Calu3 (cell line): ENCODE measurements at regions not wholly inside any gene's neighbourhood (a gene's known extent, or its start where the extent isn't known, plus 50 kb on each side); places are given as distances from the start of the nearest gene placed in this dataset.

Source experiments
- BruUV-seq: library from RNA; stranded (reverse); fragments of 400-500 nt; replicated peaks from 2 replicates; lab custom pipeline; 2021; lab: Mats Ljungman, UMichigan
- CTCF ChIA-PET: fragments of 300-600 bp; sonication (Branson Sonifier 250); formaldehyde crosslinking; loops from one replicate; lab custom pipeline; 2022; ENCODE audit warnings: antibody characterized with exemption; lab: Charles Lee
- DNase-seq: peaks from one replicate; pipeline ENCODE4 v3.0.0; 2022
- H3K27ac Mint-ChIP-seq: one replicate; pipeline ENCODE4 v1.8.0; 2022; ENCODE audit warnings: mixed read lengths; ENCODE audit not compliant: unreplicated experiment
- H3K27me3 Mint-ChIP-seq: one replicate; pipeline ENCODE4 v1.8.0; 2022; ENCODE audit warnings: mixed read lengths; ENCODE audit not compliant: unreplicated experiment
- H3K36me3 Mint-ChIP-seq: one replicate; pipeline ENCODE4 v1.8.0; 2022; ENCODE audit warnings: mild to moderate bottlenecking, moderate library complexity, mixed read lengths; ENCODE audit not compliant: insufficient read depth, unreplicated experiment
- H3K4me1 Mint-ChIP-seq: one replicate; pipeline ENCODE4 v1.8.0; 2022; ENCODE audit warnings: mild to moderate bottlenecking, low read depth, mixed read lengths; ENCODE audit not compliant: unreplicated experiment
- H3K4me3 Mint-ChIP-seq: one replicate; pipeline ENCODE4 v1.8.0; 2022; ENCODE audit warnings: mild to moderate bottlenecking, low read depth, moderate library complexity, mixed read lengths; ENCODE audit not compliant: unreplicated experiment
- H3K9me3 Mint-ChIP-seq: one replicate; pipeline ENCODE4 v1.8.0; 2022; ENCODE audit warnings: low read depth, mixed read lengths; ENCODE audit not compliant: unreplicated experiment
- CTCF ChIP-seq: fragments of 200-600 bp; IDR thresholded peaks from one replicate; pipeline ENCODE4 v1.8.0; 2022; ENCODE audit warnings: antibody characterized with exemption; ENCODE audit not compliant: unreplicated experiment
- intact Hi-C: fragments of 100-400 bp; cut with micrococcal nuclease; formaldehyde crosslinking; loops from one replicate; pipeline ENCODE4 v1.10.0; 2022; ENCODE audit not compliant: unreplicated experiment

- no peak for DNase-seq
- no TSS peak for BruUV-seq
- H3K27ac Mint-ChIP-seq, result no peak overlapping the region
- no peak overlapping the region for H3K4me3 Mint-ChIP-seq
- H3K9me3 Mint-ChIP-seq, result peaks cover 12% of the 10 kb centered on the region
- intact Hi-C loops, result no loop called here
- CTCF ChIA-PET, result interaction anchor here (0.7 kb wide), 1 partner anchor 828 kb away, joined by 3 read pairs; no protein-coding TSS in a partner anchor
- H3K27me3 Mint-ChIP-seq, result peaks cover 21% of the 10 kb centered on the region
- peaks cover 28% of the 10 kb centered on the region for H3K4me1 Mint-ChIP-seq
- no peaks in the 10 kb centered on the region for H3K36me3 Mint-ChIP-seq
- no peak for TF ChIP-seq CTCF
Observed at GRCh38 chr17:74146196-74146595, 57.3 kb upstream of the RPL38 start.

GRCh38 chr17:74147056-74147835 is 56.2 kb upstream of the RPL38 start:
- Mint-ChIP-seq H3K36me3 (no peaks in the 10 kb centered on the region), H3K27ac (no peak overlapping the region), H3K27me3 (peaks cover 21% of the 10 kb centered on the region), H3K4me1 (peaks cover 29% of the 10 kb centered on the region), H3K9me3 (peaks cover 12% of the 10 kb centered on the region), H3K4me3 (no peak overlapping the region)
- CTCF ChIA-PET, result no interaction called here
- BruUV-seq, result no TSS peak
- DNase-seq, result no peak
- TF ChIP-seq CTCF, result no peak
- intact Hi-C loops, result no loop called here

GRCh38 chr17:74147966-74148365 is 55.5 kb upstream of the RPL38 start:
- H3K4me3 Mint-ChIP-seq, result no peak overlapping the region
- H3K36me3 Mint-ChIP-seq, result no peaks in the 10 kb centered on the region
- no TSS peak for BruUV-seq
- H3K27ac Mint-ChIP-seq, result no peak overlapping the region
- peaks cover 8% of the 10 kb centered on the region for H3K9me3 Mint-ChIP-seq
- peaks cover 34% of the 10 kb centered on the region for H3K4me1 Mint-ChIP-seq
- CTCF ChIA-PET, result no interaction called here
- H3K27me3 Mint-ChIP-seq, result peaks cover 21% of the 10 kb centered on the region
- TF ChIP-seq CTCF, result no peak
- intact Hi-C loops, result no loop called here
- DNase-seq, result no peak

- TF ChIP-seq CTCF, result no peak
- Mint-ChIP-seq H3K9me3 (peaks cover 6% of the 10 kb centered on the region), H3K4me3 (no peak overlapping the region), H3K27ac (no peak overlapping the region), H3K27me3 (peaks cover 21% of the 10 kb centered on the region), H3K36me3 (no peaks in the 10 kb centered on the region), H3K4me1 (peaks cover 34% of the 10 kb centered on the region)
- BruUV-seq, result no TSS peak
- DNase-seq, result no peak
- intact Hi-C loops, result no loop called here
- CTCF ChIA-PET, result no interaction called here
Observed at GRCh38 chr17:74148446-74148845, 55.0 kb upstream of the RPL38 start.
